Epithelial cell of esophagus (primary cell): ENCODE measurements at regions not wholly inside any gene's neighbourhood (a gene's known extent, or its start where the extent isn't known, plus 50 kb on each side); places are given as distances from the start of the nearest gene placed in this dataset.
"Not testable (repeated sequence)": the region's sequence is repeated elsewhere in the genome, so short reads cannot be mapped to it uniquely, and the experiment has no call there.

Experiments used
- DNase-seq: peaks from one replicate; pipeline ENCODE4 v3.0.0; 2010; ENCODE audit warnings: low read depth
- H3K4me3 ChIP-seq: 2 replicates; pipeline ENCODE4 v1.5.1; 2011; ENCODE audit warnings: mild to moderate bottlenecking, low read length, control low read depth
- TF ChIP-seq, protein P1 (sequence below): IDR thresholded peaks from 2 replicates; pipeline ENCODE4 v1.5.1; 2011; ENCODE audit warnings: low read depth, mild to moderate bottlenecking, low read length, control low read depth, inconsistent platforms; ENCODE audit not compliant: insufficient read depth; ENCODE audit errors: missing control alignments

DNA sequence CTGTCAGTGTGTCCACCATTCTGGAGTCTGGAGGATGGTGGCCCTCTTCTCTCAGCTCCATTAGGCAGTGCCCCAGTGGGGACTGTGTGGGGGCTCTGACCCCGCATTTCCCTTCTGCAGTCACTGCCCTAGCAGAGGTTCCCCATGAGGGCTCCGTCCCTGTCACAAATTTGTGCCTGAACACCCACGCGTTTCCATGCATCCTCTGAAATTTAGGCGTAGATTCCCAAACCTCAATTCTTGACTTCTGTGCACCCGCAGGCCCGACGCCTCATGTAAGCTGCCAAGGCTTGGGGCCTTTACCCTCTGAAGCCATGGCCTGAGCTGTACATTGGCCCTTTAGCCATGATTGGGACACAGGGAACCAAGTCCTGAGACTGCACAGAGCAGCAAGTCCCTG is 182.3 kb downstream of the FOXD4L6 start:
- H3K4me3 ChIP-seq, DNase-seq: not testable (repeated sequence)

DNA sequence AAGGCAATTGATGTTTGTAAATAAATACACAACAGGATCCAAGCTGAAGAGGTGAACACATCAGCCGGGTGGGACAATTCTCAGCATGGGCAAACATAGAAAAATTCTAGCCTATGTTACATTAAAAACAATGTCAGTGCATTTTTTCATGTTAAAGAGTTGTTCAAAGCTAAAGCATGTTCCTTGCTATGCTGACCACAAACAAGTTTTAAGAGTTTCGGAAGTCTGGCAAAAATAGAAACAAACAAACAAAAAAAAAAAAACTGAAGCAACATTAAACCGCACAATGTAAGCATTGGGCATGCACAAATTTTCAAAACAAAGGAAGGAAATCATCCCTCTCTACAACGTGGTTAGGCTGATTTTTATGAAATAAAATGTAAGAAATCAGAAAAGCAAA is 185.8 kb downstream of the FOXD4L6 start:
- not testable (repeated sequence) for DNase-seq

DNA sequence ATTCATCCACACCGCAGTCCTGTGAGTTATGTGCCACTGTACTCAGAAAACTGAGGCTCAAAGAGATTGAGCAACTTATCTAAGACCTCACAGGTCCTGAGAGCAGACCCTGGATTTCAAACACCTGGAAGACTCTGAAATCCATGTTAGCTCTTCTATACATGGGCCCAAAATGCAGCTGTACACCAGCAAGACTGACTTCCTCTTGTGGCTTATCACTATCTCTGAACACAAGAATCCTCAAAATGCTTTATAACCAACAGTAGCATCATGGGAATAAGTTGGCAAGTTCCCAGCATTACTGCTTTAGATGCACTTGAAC is 188.6 kb downstream of the FOXD4L6 start:
- H3K4me3 ChIP-seq, DNase-seq: not testable (repeated sequence)

More for the DNA sequence above, 185.8 kb downstream of the FOXD4L6 start:
- not testable (repeated sequence) for H3K4me3 ChIP-seq

DNA sequence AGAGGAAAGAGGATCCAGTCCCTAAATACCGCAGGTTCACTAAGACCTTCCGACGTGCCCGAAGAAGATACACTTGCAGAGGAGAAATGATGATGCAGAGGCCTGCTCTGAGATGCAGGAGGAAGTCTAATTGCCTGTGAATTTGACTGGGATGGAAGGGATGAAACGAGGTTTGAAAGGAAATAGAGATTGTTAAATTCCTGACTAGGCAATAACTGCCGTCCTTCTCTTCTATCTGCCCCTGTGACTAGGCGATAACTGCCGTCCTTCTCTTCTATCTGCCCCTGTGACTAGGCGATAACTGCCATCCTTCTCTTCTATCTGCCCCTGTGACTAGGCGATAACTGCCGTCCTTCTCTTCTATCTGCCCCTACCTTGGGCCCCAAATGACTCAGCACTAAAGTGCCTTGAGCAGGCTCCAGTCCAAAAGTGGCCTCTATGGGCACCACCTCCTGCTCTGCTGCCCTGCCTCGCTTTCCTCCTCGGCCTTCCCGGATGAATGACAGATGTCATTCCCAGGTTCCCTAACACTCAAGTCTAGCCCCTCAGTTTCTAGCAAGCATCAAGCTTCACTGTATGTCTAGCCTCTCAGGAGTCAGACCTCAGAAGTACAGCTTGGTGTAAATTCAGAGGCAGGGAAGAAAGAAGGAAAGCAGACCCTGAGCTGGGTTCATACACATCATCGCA is 189.1 kb downstream of the FOXD4L6 start:
- not testable (repeated sequence) for H3K4me3 ChIP-seq, DNase-seq

DNA sequence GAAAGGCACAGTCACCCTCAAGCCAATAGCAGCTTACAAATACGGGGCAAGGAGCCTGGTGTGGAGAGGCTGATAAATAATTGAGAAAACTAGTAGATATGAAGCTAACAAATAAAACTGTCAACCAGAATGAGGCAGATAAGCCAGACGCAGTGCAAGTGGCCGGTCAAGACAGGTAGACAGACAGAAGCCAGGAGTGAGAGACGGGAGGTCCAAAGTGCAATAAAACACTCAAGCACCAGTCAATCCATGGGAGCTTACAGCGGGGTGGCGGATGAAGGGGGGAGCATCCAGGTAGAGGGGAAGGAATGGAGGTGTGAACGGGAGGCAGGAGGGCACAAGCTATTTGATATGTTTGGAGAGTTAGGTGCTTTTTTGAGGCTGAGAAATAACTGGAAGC is 193.1 kb downstream of the FOXD4L6 start:
- H3K4me3 ChIP-seq = no peak overlapping the region
- no peak for DNase-seq
- TF ChIP-seq, protein P1, sequence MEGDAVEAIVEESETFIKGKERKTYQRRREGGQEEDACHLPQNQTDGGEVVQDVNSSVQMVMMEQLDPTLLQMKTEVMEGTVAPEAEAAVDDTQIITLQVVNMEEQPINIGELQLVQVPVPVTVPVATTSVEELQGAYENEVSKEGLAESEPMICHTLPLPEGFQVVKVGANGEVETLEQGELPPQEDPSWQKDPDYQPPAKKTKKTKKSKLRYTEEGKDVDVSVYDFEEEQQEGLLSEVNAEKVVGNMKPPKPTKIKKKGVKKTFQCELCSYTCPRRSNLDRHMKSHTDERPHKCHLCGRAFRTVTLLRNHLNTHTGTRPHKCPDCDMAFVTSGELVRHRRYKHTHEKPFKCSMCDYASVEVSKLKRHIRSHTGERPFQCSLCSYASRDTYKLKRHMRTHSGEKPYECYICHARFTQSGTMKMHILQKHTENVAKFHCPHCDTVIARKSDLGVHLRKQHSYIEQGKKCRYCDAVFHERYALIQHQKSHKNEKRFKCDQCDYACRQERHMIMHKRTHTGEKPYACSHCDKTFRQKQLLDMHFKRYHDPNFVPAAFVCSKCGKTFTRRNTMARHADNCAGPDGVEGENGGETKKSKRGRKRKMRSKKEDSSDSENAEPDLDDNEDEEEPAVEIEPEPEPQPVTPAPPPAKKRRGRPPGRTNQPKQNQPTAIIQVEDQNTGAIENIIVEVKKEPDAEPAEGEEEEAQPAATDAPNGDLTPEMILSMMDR = no peak

DNA sequence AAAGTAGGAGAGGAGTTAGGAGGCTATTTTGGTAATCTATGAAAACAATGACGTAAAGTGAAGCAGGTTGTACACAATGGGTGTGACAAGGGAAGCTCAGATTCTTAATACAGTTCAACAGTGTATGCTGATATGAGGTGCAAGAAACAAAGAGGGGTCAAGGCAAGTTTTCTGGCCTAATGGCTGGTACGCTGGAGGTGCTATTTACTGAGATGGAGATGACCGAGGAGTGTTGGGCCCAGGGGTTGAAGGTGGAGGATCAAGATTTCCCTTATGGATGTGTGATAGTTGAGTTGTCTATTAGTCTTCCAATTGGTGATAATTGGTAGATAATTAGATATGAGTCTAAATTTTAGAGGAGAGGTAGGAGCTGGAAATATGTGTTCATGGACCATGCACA is 194.0 kb downstream of the FOXD4L6 start:
- H3K4me3 ChIP-seq, DNase-seq: not testable (repeated sequence)

DNA sequence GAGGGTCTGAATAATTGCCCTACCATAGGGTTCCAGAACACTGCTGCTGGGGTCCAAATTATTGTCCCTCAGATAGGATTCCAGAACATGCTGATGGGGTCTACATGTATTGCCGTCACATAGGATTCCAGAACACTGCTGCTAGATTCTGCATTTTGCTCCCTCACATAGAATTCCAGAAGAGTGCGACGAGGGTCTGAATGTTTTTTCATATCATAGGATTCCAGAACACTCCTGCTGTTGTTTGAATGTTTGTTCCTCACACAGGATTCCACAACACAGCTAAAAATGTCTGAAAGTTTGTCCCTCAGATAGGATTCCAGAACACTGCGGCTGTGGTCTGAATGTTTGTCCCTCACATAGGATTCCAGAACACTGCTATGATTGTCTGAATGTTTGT is 198.1 kb downstream of the FOXD4L6 start:
- DNase-seq, H3K4me3 ChIP-seq: not testable (repeated sequence)

DNA sequence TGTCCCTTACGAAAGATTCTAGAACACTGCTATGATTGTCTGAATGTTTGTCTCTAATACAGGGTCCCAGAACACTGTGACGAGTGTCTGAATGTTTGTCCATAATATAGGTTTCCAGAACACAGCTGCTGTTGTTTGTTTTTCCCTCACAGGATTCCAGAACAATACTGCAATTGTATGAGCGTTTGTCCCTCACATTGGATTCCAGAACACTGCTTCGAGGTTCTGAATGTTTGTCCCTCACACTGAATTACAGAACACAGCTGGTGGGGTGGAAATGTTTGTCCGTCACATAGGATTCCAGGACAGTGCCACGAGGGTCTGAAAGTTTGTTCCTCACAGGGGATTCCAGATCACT is 199.0 kb downstream of the FOXD4L6 start:
- not testable (repeated sequence) for DNase-seq, H3K4me3 ChIP-seq

DNA sequence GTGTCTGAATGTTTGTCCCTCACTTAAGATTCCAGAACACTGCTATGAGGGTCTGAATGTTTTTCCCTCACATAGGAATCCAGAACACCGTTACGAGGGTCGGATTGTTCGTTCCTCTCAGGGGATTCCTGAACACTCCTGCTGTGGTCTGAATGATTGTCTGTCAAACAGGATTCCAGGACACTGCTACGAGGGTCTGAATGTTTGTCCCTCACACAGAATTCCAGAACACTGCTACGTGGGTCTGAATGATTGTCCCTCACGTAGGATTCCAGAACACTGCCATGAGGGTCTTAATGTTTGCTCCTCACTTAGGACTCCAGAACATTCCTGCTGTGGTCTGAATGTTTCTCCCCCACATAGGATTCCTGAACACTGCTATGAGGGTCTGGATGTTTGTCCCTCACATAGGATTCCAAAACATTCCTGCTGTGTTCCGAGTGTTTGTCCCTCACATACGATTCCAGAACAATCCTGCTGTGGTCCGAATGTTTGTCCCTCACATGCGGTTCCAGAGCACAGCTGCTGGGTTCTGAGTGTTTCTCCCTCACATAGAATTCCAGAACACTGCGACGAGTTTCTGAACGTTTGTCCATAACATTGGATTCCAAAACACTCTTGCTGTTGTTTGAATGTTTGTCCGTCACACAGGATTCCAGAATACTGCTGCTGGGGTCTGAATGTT is 199.5 kb downstream of the FOXD4L6 start:
- DNase-seq = no peak
- TF ChIP-seq, protein P1 = no peak
- no peak overlapping the region for H3K4me3 ChIP-seq

DNA sequence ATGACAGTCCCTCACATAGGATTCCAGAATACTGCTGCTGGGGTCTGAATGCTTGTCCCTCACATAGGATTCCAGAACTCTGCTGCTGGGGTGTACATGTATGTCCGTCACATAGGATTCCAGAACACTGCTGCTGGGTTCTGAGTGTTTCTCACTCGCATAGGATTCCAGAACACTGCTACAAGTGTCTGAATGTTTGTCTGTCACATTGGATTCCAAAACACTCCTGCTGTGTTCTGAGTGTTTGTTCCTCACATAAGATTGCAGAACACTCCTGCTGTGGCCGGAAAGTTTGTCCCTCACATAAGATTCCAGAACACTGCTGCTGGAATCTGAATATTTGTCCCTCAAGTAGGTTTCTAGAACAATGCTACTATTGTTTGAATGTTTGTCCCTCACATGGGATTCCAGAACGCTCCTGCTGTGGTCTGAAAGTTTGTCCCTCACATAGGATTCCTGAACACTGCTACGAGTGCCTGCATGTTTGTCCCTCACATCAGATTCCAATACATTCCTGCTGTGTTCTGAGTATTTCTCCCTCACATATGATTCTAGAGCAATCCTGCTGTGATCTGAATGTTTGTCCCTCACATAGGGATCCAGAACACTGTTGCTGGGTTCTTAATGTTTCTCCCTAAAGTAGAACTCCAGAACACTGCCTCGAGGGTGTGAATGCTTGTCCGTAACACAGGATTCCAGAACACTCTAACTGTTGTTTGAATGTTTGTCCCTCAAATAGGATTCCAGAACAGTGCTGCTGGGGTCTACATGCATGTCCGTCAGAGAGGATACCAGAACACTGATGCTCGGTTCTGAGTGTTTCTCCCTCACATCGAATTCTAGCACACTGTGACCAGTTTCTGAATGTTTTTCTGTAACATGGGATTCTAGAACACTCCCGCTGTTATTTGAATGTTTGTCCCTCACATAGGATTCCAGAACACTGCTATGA is 200.4 kb downstream of the FOXD4L6 start:
- DNase-seq = no peak
- H3K4me3 ChIP-seq = no peak overlapping the region
- TF ChIP-seq, protein P1 = no peak
